HG03066 (cell line): ENCODE measurements at regions not wholly inside any gene's neighbourhood (a gene's known extent, or its start where the extent isn't known, plus 50 kb on each side); places are given as distances from the start of the nearest gene placed in this dataset.
"Not testable (repeated sequence)": the region's sequence is repeated elsewhere in the genome, so short reads cannot be mapped to it uniquely, and the experiment has no call there.

Experiments
- ATAC-seq: cut with Tn5 transposase; IDR thresholded peaks from one replicate; pipeline ENCODE4 v1.9.1; 2021; ENCODE audit warnings: low read depth; ENCODE audit not compliant: unreplicated experiment

DNA sequence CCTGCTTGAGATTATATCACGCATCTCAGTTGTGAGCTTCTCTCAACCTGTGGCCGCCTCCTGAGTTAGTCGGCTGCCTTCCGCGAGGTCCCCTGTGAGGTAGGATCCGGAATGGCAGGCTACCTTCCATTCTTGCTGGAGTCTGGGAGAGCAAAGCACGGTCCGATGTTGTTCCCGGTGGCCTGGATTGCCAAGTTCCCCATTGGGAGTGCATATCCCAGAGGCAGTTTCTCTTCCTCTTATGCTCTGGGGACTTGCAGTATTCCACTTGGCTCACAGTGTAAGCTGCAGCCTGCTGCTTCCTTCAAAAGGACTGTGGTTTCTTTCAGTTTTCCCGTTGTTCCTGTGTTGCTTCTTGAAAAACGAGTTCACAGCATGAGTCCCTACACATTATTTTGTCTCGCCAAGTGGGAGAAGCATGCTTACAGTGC is 225.4 kb upstream of the ZWINT start:
- ATAC-seq: no peak

DNA sequence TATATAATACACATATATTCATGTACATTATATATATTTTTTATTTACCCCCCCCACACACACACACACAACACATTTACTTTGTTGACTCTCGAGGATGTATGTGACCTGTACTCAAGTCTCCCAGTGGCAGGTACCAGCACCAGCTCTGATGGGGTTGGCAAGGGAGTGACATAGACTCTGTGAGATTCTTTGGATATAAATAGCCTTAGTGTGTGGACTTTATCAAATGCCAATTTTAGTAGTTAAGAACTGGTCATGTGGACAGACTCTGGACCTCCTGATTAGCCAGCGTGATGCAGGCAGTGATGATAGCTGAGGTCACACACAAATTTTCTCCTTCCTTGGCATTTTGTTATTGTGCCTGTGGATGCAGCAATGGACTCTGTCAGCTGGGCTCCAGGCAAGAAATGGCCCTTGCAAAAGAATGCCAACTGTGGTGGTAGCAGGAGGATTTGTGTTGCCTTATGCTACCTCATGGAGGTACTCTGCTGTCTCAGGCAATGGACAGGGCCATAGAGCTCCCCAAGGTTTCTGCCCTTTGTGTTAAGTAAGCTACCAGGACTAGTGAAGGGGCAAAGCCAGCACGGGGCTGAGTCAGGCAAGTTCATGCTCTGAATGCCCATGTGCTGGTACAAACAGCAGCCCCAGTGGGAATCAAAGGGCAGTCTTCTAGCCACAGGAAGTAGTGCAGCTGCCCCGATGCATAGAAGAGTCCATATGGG is 224.6 kb upstream of the ZWINT start:
- no peak for ATAC-seq

DNA sequence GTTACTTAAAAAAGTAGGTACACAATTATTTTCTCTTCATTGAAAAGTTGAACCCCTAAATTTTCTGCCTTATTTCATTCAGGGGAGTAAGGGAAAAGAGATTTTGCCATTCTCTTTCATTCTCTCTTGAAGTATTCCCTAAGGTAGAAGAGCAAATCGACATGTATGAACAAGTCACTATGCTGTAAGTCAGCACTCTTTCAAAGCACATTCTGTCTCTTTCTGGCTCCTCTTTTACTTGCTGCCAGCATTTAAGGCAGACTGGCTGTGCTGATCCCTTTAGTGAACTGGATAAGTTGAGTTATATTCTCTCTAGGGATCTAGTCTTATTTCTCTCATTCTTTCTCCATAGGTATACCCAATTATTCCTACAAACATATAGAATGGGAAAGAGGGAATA is 222.3 kb upstream of the ZWINT start:
- ATAC-seq: no peak

DNA sequence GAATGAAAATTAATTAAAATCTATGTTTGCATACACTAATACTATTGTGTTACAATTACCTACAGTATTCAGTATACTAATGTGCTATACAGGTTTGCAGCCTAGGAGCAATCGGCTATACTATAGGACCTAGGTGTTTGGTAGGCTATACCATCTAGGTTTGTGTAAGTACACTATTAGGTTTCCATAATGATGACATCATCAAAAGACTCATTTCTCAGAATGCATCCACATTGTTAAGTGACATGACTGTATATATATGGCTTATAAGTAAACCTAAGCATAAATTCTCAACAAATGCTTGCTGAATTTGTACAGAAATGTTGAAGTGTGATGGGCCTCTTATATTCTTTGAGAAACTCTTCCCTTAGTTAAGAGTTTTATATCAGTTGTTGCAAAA is 206.5 kb upstream of the ZWINT start:
- no peak for ATAC-seq

DNA sequence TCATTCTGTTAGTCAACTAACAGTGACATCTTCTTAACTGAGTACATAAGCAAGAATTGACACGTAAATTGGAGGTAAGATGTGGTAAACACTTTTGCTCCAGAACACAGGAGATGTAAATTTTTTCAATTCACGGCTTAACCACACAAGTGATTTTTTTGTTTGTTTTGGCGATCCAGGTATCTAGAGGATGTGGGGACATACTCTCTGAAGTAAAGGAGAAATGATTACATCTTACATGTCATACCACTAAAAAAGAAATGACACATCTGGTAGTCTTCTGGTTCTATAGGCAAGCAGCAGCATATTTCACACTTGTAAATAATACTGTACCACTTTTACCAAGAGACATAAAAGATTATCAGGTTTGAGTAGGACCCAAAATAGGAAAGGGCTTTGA is 200.3 kb upstream of the ZWINT start:
- no peak for ATAC-seq

DNA sequence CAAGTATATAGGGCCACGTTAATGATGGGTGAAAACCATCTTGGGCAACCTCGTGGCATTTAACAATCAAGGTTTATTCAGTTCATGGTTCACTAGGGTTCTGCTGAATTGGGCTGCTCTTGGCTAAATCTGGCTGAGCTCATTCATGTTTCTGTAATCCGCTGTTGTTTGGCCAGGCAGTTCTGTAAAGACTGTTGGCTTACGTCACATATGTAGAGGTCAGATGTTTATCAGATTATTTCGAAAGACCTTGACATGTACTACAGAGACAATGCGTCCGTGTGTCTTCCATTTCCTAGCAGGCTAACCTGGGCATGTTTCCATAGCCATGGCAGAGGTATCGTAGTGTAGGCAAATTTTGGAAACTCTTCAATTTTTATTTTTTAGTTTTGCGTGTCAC is 190.0 kb upstream of the ZWINT start:
- no peak for ATAC-seq

DNA sequence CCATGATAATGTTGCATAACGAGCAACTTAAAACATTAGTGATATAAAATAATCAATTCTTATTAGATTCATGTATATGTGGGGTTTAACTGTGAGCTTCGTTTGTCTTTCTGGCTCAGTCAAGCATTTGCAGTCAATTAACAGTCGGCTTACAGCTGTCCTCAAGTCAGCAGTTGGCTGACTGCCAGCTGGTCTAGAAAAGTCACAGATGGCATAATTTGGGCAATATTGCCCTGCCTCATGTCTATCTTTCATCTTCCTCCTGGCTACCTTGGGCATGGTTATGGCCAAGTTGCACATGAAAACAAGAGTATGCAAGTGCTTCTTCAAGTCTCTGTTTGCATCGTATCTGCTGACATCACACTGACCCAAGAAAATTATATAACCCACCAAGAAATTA is 186.1 kb upstream of the ZWINT start:
- ATAC-seq: no peak

DNA sequence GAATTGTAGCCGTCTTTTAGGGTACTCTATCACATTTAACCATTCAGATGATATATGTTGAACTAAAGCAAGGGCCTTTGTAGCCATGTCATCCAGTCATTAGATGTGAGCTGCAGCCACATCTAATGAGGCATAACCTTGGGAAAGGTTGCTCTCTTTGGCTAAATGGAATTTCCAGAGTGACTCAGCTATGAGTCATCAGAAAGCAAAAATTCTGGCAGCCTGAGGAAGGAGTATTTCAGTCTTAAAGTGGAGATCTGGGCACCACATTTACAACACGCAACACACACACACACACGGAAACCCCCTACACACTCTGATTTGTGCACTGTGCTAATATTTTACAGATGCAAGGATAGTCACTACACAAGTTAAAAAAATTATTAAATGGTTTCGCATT is 176.9 kb upstream of the ZWINT start:
- ATAC-seq: no peak

DNA sequence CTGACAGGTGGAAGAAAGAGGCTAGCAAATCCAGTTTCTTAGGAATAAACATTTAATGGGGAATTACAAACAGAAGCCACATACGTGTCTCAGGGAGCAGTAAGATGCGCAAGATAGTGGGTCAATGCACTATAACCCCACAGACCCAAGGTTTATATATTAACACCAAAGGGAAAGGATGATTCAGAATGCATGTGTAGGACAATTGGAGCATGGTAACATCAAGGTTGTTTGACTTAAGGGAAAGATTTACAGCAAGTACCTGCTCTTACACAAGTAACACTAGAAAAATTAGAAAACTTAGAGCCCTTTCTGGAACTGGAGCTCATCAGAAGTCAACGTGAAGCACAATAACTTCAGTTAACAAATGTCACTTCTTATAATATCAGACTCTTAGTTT is 161.1 kb upstream of the ZWINT start:
- ATAC-seq: no peak

DNA sequence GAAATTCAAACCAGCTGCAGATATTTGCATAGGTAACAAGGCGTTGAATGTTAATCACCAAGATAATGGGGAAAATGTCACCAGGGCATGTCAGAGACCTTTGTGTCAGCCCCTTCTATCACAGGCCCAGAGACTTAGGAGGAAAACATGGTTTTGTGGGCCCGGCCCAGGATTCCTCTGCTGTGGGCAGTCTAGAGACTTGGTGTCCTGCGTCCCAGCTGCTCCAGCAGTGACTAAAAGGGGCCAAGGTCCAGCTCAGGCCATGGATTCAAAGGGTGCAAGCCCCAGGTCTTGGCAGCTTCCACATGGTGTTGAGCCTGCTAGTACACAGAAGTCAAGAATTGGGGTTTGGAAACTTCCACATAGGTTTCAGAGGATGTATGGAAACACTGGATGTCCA is 147.5 kb upstream of the ZWINT start:
- no peak for ATAC-seq

DNA sequence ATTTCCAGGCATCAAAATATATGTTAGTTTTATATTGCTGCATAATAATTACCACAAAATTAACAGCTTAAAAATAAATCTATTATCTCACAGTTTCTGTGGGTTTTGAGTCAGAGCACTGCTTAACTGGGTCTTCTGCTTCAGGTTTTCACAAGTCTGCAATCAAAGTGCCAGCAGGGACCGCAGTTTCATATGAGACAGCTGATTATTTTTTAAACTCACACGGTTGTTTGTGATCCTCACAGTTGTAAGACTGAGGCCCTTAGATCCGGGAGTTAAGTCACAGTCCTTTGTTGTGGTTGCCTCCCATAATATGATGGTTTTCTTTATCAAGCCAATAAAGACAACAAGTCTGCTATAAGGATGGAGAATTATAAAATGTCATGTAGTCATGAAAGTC is 146.0 kb upstream of the ZWINT start:
- no peak for ATAC-seq

DNA sequence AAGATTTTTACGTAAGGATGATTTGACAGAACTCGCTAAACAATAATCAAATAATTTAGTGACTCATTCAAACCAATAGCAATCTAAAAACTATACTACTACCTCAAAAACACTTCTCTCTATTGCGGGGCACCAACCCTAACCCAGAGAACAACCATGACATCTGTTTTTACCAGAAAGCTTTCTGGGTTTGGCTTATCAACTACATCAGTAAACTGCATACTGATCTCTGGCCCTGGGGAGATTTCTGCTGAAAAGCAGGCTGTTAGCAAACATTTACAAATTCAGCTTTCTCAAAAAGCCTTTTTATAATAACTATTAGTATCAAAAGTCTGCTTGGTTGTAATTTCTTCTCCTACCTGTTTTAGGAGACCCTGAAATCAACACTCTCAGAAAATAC is 144.5 kb upstream of the ZWINT start:
- no peak for ATAC-seq

DNA sequence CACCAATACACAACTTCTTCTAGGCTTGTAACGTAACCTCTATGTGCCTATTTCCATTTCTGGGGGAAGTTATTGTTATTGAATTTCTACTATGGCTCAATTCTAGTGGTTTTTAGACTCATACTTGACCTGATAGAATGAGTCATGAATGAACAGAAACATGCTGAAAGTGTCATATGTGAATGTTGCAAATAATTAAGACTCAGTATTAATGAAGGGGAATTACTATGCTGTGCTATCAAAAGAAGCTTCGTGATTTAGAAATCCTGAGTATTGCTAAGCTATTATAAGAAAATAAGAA is 135.1 kb upstream of the ZWINT start:
- ATAC-seq: no peak

DNA sequence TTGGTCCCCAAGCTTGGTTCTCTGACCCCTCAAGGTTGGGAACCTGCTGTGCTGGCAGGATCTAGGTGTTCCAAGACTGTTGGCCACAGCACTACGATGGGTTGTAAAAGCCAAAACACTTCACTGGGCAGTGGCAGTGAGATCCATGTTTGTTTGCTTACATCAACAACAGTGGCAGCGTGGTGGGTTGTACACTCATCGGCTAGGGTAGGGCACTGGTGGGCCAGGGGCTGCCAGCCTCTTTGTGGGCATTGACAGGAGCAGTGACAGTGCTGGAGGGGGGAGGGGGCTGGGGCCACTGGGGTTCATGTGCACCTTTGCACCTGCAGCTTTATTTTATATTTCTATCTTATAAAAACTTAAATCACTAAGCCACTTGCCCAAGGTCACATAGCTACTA is 126.7 kb upstream of the ZWINT start:
- no peak for ATAC-seq

DNA sequence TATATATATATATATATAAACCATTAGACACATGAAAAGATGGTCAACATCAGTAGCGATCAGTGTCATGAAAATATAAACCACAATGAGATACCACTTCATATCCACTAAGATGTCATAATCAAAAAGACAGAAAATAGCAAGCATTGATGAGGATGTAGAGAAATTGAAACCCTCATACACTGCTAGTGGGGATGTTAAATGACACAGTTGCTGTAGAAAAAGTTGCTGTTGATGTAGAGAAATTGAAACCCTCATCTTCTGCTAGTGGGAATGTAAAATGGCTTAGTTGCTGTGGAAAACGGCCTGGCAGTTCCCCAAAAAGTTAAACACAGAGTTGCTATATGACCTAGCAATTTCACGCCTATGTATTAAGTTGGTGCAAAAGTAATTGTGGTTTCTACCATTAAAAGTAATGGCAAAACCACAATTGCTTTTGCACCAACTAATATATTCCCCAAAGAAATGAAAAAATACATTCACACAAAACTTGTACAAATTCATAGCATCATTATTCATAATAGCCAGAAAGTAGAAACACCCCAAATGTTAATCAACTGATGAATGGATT is 120.5 kb upstream of the ZWINT start:
- ATAC-seq: no peak

DNA sequence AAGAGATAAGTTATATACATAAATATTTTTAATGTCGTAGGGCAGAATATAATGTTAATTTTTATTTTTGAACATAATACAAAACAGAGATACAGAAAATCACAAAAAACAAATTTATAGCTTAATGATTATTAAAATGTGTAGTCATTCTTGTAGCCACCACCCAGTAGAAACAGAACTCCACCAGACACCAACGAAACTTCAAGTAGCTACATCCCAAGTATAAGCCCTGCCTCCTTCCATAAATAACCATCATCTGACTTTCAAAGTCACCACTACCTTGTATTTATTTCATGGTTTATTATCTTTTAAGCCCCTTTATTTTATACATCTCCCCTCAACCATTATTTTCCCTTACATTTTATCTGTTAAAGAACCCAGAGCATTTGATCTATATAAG is 111.9 kb upstream of the ZWINT start:
- no peak for ATAC-seq

DNA sequence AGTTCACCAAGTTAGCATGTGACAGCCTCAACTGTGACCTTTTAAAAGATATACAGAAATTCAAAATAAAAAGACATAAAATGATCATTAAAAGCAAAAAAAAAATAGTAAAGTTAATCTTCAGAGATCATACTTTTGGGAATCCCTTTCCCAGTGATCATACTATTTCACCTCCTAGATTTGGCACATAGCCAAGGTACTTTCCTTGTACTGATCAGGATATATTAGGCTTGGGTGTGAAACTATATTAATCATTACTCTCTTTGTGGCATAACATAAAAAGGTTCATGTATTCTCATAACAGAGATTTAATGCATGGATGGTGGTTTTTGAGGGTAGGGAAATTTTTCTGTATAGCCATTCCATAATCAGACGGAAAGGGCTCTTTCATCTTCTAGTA is 109.6 kb upstream of the ZWINT start:
- no peak for ATAC-seq

DNA sequence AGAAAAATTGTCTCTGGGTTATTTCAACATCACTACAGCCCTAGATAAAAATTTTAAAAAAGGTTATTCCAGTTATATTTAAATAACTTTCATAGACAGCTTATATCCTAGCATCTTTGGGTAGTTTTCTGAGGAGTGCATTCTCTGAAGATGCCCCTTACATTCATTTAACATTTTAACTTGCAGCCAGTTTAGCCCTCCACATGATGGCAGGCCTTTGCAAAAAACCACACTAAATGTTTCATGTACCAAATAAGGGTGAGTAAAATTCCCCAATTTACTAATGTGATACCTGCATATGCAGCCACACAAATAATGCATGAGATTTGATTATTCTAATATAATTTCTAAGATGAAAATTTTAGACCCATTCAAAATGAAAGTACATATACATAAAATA is 108.4 kb upstream of the ZWINT start:
- ATAC-seq: no peak

DNA sequence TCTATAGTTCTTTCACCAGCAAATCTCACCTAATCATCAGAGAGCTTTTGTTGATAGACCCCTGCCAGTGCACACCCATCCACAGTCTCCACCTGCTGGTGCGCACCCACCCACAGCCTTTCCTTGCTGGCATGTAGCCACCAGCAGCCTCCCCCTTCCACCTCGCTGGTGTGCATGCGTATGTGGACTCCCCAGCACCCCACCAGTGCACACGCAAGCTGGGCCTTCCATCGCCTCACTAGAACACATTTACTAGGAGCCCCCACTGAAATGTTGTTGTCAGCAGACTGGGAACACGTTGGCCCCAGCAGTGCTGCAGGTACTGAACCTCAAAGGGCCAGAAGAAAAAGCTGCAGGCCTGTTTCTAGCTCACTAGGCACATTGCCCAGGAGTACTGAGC is 104.9 kb upstream of the ZWINT start:
- no peak for ATAC-seq

DNA sequence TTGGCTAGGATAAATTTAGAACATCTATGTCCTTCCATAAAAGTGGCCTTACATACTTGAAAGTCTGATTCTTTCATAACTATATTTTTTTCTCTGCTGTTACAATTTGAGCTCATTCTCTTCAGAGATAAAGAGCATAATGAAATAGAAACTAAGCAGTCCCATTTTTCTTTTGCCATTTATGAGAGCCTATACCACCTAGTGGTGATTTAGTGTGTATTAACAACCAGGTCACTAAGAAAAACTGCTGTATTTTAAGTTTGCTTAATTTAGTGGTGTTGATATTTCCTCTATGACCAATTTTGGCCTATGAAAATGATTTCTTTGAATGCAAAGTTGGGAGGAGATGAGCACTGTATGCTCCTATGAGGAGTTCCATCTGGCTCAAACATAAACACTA is 88.7 kb upstream of the ZWINT start:
- ATAC-seq: no peak

DNA sequence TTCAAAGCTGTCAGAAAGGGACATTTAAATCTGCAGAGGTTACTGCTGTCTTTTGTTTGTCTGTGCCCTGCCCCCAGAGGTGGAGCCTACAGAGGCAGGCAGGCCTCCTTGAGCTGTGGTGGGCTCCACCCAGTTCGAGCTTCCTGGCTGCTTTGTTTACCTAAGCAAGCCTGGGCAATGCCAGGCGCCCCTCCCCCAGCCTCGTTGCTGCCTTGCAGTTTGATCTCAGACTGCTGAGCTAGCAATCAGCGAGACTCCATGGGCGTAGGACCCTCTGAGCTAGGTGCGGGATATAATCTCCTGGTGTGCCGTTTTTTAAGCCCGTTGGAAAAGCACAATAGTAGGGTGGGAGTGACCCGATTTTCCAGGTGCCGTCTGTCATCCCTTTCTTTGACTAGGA is 86.6 kb upstream of the ZWINT start:
- ATAC-seq: not testable (repeated sequence)

DNA sequence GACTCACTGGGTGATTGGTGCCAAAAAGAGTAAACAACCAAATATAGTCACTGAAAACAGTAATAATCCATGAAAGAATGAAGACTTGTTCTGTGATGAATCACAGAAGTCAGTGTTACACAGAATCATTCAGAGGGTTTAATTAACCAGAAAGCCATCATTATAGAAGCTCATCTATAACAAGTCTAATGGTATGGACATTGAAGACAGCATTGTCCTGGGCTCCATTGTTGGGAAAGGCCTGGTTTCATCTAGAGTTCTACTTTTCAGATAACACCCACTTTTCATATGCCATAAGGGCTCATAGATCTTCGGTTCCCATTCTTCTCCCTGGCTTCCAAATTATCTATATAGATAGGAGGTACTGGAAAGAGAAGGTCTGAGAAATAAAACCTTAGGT is 80.3 kb upstream of the ZWINT start:
- not testable (repeated sequence) for ATAC-seq
